Stimulated activated CD8-positive, alpha-beta memory T cell treated with anti-CD3 and anti-CD28 coated beads, Interleukin-2, amount 100 ng/mL, for 48 hours (primary cell): ENCODE measurements at regions not wholly inside any gene's neighbourhood (a gene's known extent, or its start where the extent isn't known, plus 50 kb on each side); places are given as distances from the start of the nearest gene placed in this dataset.

Source experiments
- DNase-seq, 2 donors: peaks; one replicate each; pipeline ENCODE4 v3.0.0-alpha.2; 2020; ENCODE audit warnings: low read depth in 2 of 2

- no peak for DNase-seq
These were observed 470.1 kb upstream of the HS6ST1 start for GRCh38 chr2:128788636-128789220.

GRCh38 chr2:128789221-128789620 is 470.6 kb upstream of the HS6ST1 start:
- no peak for DNase-seq

DNA sequence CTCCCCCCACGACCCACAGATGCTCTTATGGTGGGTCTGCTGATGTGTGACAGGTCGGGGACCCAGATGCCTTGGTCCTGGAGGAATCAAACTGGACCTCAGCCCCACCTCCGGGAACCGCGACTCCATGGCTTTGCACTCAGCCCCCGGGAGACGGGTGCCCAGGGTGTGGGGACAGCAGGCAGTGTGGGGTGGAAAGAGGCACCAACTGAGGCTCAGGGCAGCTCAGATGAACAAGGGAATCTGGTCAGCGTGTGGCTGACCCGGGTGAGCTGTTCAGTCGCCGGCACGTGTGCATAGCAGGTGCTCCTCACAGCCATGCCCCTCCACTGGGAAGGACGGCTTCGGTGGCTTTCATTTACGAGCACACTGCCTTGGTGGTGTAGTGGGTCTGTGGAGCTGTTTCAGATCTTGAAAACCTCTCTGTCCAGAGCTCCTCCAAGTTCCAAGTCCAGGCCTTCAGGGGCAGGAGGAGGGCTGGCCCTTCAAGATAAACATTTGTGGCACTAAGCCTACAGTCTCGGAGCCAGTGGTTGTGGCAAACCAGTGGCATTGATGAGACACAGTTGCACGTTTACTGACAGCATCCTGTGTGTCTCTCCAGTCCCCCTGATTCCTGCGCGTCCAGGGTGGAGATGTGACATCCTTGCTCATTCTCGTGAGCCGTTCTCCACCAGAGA is 471.2 kb upstream of the HS6ST1 start:
- no peak for DNase-seq

DNA sequence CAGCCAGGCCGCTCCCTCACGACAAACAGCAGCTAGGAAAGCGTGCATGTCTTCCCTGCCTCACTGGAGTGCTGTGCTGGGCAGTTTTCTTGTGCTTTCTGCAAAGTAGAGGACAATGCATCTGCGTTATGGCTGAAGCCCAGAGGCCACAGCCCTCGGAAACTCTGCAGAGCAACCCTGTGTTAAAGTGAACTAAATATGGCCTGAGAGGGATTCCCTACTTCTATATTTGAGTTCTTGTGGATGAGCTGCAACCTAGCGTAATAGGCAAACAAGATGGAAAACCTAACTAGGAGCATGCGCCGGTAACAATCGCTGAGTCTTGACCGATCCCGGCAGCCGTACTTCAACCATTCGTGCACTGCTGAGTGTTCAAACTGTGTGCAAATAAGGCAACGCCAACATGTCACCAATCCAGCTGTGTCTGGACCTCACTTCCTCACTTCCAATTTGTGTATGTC is 471.9 kb upstream of the HS6ST1 start:
- no peak for DNase-seq

GRCh38 chr2:128791120-128791984 is 472.7 kb upstream of the HS6ST1 start:
- DNase-seq, result no peak

- DNase-seq, result no peak
These were observed 473.3 kb upstream of the HS6ST1 start for GRCh38 chr2:128791985-128792320.

GRCh38 chr2:128792476-128793054 is 473.9 kb upstream of the HS6ST1 start:
- DNase-seq, result no peak

DNA sequence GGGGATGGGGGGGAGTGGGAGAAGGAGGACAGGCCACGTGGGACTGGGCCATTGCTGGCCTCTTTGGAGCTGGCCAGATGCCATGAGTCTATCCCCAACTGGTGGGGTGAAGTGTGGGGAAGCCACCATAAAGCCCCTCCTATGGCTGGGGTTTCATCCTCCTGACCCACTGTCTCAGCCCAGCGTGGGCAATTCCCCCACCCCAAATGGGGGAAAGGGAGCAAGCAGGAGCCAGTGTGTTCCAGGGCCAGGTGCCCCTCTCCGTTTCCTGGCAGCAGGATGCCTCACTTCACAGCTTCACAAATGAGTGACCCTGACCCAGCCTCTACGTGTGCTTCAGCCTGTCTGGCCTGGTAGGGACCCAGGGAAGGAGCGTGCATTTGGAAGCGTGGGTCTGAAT is 474.7 kb upstream of the HS6ST1 start:
- DNase-seq, result no peak

- no peak for DNase-seq
These were observed 475.6 kb upstream of the HS6ST1 start for GRCh38 chr2:128794285-128794684.

- DNase-seq, result no peak
These were observed 477.7 kb upstream of the HS6ST1 start for GRCh38 chr2:128796321-128796720.

GRCh38 chr2:128797092-128797491 is 478.4 kb upstream of the HS6ST1 start:
- no peak for DNase-seq

- DNase-seq, result no peak
These were observed 478.9 kb upstream of the HS6ST1 start for GRCh38 chr2:128797533-128797932.

- no peak for DNase-seq
These were observed 479.3 kb upstream of the HS6ST1 start for GRCh38 chr2:128797937-128798336.

DNA sequence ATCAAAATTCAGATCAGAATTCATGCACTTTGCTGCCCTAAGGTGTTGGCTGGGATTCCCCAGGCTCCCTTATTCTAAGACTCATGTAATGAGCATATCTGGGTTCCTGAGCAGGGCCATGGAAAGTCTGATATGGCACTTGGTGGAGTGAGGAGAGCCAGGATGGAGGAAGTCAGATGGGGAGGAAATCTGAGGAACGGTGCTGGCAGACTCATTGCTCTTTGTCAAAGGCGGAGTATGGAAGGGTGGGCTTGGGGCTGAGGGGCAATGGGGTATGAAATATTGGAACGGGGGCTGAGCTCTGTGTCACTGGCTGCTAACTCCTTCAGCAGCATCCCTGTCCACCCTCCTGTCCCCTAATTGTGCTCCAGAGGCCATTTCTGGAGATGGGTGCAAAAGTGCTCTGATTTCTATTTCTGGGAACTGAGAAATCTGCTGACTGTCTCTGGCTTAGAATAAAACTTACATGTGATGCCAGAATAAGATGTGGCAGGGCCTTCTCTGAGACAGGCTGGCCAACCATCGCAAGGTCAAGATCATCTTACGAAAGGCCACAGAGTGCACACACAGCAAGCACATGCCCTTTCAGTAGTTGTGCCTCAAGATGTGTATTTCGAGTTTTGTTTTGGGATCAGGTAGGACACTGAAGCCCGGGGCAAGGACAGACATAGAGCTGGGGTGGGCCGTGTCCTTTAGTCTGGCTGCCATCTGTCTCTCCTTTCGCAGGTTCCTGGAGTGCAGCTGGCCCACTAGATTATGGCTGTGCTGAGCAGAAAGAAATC is 480.0 kb upstream of the HS6ST1 start:
- no peak for DNase-seq

- no peak for DNase-seq
These were observed 480.6 kb upstream of the HS6ST1 start for GRCh38 chr2:128799284-128799552.

DNA sequence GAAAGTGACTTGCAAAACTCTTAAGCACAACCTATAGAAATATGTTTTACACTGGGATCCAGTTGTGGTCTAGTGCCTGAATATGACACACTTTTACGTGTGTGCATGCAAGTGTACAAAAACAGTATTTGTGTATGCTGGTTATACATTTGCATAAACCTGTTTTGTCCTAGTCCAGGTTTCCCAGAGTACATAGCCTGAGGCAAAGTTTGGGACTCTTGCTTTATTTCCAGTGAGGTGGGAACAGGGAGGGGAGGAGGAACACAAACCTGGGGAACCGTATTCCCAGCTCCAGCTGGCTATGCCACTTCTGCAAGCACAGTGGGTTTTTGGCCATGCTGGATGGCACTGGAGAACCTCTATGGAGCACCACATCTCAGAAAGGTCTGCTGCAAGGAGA is 481.1 kb upstream of the HS6ST1 start:
- no peak for DNase-seq

DNA sequence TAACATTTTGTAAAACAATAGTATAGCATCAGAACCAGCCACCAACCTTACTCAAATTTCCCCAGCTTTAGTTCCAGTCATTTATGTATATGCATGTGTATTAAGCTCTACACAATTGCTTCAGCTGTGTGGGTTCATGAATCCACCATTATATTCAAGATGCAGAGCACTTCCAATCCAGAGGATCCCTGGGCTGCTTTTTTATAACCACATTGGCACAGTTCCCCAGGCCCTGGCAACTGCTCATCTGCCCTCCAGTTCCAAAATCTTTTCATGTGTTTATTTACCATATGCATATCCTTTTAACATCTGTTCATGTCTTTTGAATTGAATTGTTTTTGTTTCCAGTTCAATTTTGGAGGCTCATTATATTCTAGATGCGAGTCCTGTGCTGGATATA is 482.9 kb upstream of the HS6ST1 start:
- no peak for DNase-seq

DNA sequence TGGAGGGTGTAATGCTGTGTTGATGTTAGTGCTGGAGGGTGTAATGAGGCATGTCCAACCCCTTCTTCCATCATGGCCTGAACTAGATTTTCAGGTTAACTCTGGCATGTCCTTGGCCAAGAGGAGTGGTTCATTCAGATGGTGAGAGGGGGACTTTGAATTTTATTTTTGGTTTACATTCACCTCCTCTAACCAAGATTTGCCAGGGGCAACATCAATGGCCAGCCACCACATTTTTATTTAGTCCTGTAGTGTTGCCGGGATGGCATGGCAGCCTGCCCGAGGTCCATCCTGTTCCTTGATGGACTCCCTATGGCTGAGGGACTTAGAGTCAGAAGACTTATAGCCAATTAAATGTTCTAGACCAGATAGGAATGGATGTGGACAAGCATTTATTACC is 484.6 kb upstream of the HS6ST1 start:
- no peak for DNase-seq

- no peak for DNase-seq
These were observed 486.6 kb upstream of the HS6ST1 start for GRCh38 chr2:128805237-128805636.

DNA sequence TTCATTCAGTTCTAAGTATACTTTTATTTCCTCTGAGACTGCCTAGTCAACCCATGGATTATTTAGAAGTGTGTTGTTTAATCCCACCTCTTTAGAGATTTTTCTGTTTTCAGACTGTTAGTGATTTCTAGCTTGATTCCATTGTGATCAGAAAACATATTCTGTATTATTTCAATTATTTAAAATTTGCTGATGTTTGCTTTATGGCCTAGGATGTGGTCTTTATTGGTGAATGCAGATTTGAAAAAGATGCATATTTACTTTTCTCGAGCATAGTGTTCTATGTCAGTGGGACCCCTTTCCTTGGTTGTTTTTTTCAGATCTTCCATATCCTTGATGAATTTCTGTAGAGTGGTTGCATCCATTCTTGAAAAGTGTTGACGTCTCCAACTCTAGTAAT is 487.2 kb upstream of the HS6ST1 start:
- DNase-seq, result no peak

GRCh38 chr2:128807317-128807716 is 488.6 kb upstream of the HS6ST1 start:
- DNase-seq, result no peak
